LNCAP (cell line): ENCODE measurements at regions not wholly inside any gene's neighbourhood (a gene's known extent, or its start where the extent isn't known, plus 50 kb on each side); places are given as distances from the start of the nearest gene placed in this dataset.

ENCODE experiments used
- CTCF ChIP-seq: fragments of 450-650 bp; IDR thresholded peaks from 2 replicates; pipeline ENCODE4 v1.5.1; 2017; ENCODE audit warnings: mild to moderate bottlenecking

- no peak for TF ChIP-seq CTCF
Measured at GRCh38 chr4:4640692-4641091, 98.8 kb upstream of the STX18 start.

- no peak for TF ChIP-seq CTCF
Measured at GRCh38 chr4:4639370-4639769, 97.5 kb upstream of the STX18 start.

GRCh38 chr4:4637710-4638109 lies 95.9 kb upstream of the STX18 start:
- TF ChIP-seq CTCF = no peak

GRCh38 chr4:4633431-4633830 lies 91.6 kb upstream of the STX18 start:
- no peak for TF ChIP-seq CTCF

GRCh38 chr4:4631150-4631549 lies 89.3 kb upstream of the STX18 start:
- no peak for TF ChIP-seq CTCF

- no peak for TF ChIP-seq CTCF
Measured at GRCh38 chr4:4627906-4628305, 86.1 kb upstream of the STX18 start.

GRCh38 chr4:4627111-4627510 lies 85.3 kb upstream of the STX18 start:
- no peak for TF ChIP-seq CTCF

GRCh38 chr4:4625488-4625887 lies 83.6 kb upstream of the STX18 start:
- TF ChIP-seq CTCF = no peak
